GM19467 (cell line): ENCODE measurements at regions not wholly inside any gene's neighbourhood (a gene's known extent, or its start where the extent isn't known, plus 50 kb on each side); places are given as distances from the start of the nearest gene placed in this dataset.
"Not testable (repeated sequence)": the region's sequence is repeated elsewhere in the genome, so short reads cannot be mapped to it uniquely, and the experiment has no call there.

Experiments
- ATAC-seq: cut with Tn5 transposase; IDR thresholded peaks from one replicate; pipeline ENCODE4 v1.9.1; 2021; ENCODE audit warnings: mild to moderate bottlenecking, moderate library complexity; ENCODE audit not compliant: unreplicated experiment

DNA sequence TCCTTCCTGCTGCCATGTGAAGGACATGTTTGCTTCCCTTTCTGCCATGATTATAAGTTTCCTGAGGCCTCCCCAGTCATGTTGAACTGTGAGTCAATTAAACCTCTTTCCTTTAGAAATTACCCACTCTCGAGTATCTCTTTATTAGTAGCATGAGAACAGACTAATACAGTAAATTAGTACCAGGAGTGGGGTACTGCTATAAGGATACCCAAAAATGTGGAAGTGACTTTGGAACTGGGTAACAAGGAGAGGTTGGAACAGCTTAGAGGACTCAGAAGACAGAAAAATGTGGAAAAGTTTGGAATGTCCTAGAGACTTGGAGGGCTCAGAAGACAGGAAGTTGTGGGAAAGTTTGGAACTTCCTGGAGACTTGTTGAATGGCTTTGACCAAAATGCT, 283.0 kb upstream of the DEPDC1 start:
- not testable (repeated sequence) for ATAC-seq

DNA sequence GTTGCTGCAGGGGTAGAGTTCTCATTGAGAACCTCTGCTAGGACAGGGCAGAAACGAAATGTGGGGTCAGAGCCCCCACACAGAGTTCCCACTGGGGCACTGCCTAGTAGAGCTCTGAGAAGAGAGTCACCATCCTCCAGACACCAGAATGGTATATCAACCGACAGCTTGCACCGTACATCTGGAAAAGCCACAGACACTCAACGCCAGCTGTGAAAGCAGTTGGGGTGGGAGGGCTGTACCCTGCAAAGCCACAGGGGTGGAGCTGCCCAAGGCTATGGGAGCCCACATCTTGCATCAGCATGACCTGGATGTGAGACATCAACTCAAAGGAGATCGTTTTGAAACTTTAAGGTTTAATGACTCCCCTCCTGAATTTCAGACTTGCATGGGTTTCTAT, 284.0 kb upstream of the DEPDC1 start:
- no peak for ATAC-seq

DNA sequence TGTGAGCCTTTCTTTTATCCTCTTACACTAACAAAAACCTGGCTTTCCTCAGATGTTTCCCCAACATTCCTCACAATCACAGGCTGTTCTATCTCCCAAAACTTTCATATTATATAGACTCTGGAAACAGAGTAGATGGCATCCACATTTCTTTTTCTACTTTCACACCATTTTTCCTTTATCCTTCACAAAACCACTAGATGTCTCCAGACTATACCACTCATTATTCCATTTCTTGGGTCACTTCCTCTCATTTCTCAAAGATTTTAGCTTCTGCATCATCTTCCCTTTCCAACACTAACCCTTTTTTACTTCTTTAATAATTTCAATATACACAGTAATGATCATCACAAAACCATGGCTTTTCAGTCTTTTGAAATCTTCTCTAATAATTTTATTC, 286.0 kb upstream of the DEPDC1 start:
- ATAC-seq: no peak

DNA sequence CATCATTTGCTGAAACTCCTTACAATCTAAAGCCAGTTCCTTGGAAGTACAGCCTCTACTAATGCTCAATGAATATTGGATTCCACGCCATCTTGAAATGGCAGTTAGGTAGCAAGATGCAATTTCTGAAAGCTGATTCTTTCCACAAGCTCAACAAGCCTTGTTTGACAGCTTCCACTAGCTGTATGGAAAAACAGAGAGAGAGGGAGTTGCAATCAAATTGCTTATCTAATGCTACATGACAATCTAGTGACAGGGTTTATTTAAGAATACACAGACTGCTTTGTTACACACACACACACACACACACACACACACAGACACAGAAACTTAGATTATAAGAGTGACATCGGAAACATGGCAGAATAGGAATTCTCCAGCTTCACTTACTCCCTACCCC, 288.4 kb upstream of the DEPDC1 start:
- ATAC-seq: no peak

DNA sequence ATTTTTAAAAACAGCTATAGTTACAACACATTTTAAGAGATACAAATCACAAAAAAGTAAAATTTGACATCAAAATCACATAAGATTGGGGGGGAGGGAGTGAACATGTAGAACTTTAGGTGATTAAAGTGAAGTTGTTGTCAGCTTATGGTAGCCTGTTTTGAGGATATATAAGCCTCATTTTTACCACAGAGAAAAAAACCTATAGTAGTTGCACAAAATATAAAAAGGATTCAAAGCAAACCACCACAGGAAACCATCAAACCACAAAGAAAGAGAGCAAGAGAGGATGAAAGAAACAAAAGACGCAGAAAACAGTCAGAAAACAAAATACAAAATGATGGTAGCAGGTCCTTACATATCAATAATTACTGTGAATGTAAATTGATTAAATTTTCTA, 291.9 kb upstream of the DEPDC1 start:
- ATAC-seq: no peak

DNA sequence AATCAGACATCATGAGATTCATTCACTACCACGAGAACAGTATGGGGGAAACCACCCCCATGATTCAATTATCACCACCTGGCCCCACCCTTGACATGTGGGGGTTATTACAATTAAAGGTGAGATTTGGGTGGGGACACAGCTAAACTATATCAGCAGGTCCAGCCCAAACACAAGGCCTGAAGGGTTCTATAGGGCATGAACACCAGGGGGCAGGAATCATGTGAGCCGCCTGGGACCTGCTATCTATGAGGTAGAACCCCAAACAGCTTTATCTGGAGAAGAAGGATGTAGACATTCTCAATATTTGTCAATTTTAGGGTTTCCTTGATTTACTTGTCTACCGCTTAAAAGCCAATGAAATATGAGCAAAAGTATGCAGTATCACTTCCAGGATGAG, 294.9 kb upstream of the DEPDC1 start:
- ATAC-seq: no peak

DNA sequence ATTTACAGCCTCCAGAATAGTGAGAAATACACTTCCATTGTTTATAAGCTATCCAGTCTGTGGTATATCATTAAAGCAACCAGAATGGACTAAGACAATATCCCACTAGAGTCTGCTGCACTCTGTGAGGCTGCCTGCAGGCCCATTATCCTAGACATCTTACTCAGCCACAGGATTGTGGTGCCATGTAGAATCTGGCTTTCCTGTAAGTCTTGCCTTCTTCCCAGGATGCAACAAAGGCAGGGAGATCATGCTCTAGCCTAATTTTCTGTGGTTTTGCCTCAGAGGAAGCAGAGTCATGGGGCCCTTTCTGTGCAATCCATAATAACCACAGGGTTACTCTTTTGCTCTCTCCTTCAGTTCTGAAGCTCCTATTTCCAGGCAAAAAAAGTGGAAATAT, 299.1 kb upstream of the DEPDC1 start:
- ATAC-seq: no peak

DNA sequence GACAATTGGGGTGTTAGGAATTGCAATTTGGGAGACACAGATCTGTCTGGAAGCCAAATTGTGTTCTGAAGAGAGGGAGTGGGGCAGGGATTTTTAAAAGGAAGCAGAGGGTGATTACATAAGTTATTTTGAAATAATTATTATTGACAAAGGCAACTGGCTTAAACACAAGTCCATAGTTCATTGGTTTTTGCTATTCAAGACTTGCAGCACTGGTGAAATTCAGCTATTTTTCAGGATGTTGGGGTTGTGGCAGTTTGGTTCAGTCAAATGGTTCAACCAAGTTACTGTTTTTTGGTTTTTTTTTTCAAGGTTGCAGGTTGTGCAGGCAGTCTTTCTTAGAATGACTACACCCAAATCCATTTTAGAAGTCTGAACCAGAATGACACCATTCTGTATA, 300.0 kb upstream of the DEPDC1 start:
- ATAC-seq: no peak

DNA sequence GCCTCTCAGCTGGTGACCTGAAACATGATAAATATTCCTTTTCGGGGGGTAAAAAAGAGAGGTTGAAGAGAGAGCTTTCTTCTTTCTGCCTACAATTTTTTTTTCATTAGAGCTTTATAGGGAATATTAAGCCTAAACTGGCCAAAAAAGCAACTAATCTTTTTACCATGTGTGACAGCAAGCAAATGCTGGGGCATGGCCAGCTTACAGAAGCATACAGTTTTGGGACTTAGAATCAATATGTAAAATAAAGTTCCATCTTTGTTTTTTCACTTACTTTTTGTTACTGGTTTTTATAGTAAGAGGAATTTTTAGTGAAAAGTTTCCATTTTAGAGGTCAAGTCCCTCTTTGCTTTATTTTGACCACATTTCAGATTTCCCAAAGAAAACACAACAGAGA, 301.2 kb upstream of the DEPDC1 start:
- ATAC-seq: no peak

DNA sequence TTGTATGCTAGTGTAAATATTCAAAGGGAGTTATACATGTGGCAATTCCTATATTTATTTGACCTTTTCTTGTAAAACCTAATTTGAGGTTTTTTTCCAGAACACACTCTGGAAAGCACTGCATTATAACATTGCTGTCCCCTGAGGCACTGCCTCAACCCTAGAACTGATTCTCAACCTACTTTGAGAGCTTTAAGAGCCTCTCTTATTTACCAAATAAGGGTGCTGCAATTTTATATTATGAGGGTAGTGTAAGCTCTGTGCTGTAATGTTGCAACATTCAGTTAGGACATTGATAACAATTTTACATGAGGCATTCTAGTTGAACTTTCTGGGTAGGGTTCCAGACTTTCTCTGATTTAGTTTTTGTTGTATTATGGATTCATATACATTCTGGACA, 302.2 kb upstream of the DEPDC1 start:
- no peak for ATAC-seq

DNA sequence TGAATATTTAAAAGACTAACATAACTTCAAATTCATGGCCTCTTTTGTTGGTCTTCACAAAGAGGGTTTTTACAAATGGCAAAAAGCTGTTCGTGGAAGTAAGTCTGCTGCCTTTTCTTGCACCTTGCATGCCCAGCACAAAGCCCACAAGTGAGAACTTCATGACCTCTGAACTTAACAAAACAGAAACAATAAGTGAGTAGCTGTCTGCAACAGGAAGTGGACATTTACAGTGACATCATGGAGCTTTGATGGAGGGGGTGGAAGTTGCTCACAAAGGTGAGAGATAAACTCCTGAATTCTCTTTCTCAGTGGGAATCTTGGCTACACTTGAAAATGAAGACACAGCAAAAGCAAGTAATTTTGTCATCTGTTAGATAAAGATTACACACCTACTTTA, 303.3 kb upstream of the DEPDC1 start:
- ATAC-seq: no peak

DNA sequence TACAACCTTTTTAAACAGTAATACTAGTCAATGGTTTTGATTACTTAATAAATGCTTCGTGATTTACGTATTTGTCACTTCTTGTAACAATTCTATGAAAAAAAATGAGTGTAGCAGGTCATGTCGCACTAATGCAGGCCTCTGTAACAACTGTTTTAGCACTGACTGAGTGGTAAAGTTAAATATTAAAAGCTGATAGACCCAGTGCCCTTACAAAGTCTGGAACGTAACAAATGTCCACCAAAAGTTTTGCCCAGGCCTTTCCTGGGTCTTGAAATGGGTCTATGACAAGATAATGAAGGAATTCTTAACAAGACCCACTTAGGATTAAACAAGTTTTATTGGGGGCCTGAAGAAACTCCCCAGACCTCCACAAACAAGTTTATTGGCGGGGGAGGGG, 304.6 kb upstream of the DEPDC1 start:
- no peak for ATAC-seq

DNA sequence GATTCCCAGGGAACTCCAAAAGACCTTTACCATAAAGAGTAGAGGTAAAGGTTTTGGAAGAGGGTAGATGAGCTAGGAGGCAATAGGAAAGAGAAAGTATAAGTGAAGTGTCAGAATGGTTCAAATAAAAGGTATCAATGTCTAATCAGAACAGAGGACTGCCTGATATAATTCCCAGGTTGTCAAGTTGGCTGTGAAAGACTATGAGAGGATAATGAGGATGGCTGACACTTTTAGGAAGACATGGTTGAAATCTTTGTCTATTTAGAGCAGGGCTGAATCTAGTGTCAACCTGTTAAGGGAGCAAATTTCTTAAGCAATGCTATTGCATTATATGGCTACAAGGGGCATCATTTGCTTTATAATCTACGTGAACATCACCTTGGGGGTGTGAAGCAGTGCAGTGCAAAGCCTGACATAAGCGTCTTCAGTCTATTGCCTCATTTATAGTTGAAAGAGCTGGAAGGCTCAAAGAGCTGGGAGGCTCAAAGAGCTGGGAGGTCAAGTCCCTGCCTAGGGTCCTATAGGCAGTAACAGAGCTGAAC, 308.3 kb upstream of the DEPDC1 start:
- no peak for ATAC-seq

DNA sequence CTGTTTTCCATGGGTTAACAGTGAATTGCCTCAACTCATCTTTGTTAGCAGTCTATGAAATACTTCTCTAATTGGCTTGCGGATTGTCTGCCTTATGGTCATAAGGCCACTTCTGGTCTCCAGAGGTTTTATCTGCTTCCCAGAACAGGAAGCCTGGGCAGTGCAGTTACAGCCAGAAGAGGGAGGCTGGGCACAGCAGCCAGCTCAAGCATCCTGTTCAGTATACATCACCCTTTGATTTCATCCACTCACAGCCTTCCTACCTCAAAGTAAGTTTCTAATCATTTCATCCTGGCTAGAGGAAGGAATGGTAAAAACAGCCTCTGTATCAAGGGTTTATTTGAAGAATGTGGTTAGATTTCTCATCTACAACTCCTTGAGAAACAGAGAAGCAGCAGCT, 311.5 kb upstream of the DEPDC1 start:
- no peak for ATAC-seq

DNA sequence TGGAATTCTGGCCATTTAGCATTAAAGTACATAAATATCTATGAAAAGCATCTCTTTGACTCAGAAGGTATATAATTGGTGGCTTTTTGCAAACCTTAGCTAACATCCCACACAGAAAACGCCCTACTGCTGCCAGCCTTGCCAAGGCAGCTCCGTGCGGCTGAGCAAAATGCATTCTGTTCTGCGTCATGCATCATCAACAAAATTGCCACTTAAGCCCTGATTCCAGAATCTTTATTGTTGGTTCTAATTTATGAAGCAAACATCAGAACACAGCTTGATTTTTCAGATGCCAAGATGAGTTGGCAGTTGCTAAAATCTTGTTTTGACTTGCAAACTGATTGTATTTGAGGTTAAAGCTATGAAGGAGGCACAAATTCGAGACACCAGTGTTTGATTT, 314.9 kb upstream of the DEPDC1 start:
- ATAC-seq: no peak

DNA sequence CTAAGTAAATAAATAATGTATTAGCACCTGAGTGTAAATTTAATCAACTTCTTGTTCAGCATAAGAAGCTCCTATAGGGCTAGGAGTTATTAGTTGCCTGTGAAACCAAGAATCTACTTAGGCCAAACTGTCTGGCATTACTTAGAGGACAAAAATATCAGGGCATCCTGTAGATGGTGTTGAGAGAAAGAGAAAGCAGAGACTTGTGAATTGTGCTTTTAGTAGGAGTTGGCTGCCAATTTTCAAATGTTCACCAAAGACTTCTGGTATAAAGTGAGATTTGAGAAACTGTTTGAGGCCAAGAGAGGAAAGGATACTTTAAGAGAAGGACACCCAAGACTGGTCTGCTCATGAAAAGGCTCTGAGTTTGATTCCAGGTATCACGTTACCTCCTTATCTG, 315.5 kb upstream of the DEPDC1 start:
- no peak for ATAC-seq

DNA sequence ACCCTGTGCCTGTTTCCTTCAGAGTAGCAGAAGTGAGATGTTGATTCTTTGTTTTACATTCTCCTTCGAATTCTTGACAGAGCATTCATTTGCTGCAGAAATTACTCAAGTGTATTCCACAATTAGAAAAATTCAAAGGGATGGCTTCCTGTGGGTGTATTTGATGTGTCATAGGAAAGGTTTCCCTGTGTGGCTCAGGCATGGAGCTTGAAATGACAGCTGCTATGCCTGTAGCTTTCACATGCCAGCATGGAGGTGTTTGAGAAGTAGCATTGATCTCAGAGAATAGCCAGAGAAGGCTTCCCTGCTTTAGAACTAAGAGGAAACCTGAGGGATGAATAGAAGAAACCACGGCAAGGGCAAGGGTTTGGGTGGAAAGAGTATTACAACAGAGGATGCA, 317.2 kb upstream of the DEPDC1 start:
- no peak for ATAC-seq

DNA sequence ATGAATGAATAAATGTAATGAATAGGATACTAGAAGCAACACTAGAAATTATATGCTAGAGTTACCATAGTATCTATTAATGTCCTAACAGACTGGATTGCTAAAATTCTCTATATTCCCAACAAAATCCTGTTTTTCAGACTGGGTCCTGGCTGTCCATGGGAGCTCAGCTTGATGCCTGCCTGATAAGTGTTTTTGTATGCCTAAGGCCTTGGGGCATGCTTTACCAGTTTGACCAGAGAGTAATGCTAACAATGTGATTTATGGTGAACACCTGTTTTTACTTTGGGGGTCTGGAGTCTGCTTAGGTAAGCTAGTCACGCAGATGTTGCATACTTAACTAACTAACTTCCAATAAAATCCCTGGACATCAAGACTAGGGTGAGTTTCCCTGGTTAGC, 318.8 kb upstream of the DEPDC1 start:
- no peak for ATAC-seq

DNA sequence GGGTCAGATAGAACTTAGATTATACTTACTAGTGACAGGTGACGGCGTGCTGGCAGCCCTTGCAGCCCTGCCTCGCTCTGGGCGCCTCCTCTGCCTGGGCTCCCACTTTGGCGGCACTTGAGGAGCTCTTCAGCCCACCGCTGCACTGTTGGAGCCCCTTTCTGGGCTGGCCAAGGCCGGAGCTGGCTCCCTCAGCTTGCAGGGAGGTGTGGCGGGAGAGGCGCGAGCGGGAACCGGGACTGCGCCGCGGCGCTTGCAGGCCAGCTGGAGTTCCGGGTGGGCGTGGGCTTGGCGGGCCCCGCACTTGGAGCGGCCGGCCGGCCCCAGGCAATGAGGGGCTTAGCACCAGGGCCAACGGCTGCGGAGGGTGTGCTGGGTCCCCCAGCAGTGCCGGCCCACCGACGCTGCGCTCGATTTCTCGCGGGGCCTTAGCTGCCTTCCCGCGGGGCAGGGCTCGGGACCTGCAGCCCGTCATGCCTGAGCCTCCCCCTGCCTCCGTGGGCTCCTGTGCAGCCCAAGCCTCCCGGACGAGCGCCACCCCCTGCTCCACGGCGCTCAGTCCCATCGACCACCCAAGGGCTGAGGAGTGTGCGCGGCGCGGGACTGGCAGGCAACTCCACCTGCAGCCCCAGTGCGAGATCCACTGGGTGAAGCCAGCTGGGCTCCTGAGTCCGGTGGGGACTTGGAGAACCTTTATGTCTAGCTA, 320.8 kb upstream of the DEPDC1 start:
- ATAC-seq: not testable (repeated sequence)

DNA sequence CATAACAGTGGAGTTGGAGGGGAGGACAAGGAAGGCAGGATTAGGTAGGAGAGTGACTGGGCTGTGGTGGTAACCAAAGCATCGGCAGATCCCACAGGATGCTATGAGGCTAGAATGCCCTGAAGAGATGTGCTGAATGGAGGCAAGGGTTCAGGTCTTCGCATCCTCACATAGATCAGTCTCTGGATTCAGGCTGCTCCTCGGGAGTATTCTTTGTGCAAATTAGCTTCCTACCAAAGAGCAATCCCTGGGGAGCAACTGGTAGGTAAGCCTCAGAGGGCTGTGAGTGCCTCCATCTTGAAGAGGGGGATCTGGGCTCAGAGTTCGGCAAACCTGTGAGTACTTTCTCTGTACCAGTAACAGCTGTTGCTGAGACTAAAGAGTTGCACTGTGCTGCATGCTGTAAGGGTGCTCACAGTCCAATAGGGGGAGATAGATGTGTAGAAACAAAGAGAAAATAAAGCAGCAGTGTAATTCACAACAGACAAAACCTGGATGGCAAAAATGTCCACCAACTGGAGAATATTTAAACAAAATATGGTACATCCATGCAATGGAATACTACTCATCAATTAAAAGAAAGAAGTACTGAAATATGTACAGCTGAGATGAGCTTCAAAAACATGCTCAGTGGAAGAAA, 322.4 kb upstream of the DEPDC1 start:
- no peak for ATAC-seq

DNA sequence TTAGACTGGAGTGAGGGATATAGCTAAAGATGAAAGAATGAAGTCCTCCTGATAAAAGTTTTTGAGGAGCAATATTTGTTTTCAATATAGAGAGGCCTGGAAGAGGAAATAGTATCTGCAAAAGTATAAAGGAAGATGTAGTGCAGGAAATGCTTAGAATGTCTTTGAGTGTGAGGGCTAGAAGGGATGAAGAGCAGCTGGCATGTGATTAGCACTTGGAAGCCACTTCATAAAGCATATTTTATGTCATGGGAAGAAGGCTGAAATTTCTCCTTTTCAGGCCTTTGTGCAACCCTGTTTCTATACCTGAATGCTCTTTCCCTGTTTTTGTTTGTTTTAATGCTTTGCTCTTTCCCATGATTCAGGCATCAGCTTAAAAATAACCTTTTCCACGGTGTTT, 323.3 kb upstream of the DEPDC1 start:
- ATAC-seq: no peak

DNA sequence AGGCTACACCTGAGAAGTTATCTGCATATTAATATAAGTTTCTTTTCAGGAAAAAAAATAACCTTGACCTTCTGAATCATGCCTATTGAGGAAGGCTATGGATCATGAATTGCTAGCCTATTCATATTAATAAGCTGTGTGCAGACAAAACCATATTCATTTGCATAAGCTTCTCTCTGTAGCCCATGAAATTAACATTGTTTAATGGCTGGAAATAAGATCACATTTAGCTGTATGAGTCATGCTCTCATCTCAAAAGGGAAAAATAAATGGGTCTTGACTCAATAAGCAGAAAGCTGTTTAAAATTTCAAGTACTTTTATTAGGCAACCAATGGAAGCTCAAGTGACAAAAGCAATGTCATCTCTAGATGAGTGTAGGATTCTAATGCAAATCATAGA, 330.0 kb upstream of the DEPDC1 start:
- ATAC-seq: no peak

DNA sequence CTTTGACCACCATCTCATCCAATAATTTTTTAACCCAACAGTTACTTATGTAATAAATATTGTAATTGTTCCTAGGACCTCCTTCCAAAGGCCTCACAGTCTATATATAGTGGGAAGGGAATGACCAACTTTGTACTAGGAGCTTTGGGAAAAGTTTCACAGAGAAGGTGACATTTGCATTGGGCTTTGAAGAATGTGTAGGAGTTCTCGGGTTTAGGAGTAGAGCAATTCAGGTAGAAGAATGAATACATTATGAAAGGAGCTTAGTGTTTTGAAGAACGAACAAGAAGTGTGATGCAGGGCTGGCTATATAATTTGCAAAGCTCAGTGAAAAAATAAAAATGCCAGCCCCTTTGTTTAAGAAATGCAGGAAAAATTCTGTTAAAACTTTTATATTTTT, 330.4 kb upstream of the DEPDC1 start:
- no peak for ATAC-seq
